ENCODE measurements at regions not wholly inside any gene's neighbourhood (a gene's known extent, or its start where the extent isn't known, plus 50 kb on each side); places are given as distances from the start of the nearest gene placed in this dataset.

DNA sequence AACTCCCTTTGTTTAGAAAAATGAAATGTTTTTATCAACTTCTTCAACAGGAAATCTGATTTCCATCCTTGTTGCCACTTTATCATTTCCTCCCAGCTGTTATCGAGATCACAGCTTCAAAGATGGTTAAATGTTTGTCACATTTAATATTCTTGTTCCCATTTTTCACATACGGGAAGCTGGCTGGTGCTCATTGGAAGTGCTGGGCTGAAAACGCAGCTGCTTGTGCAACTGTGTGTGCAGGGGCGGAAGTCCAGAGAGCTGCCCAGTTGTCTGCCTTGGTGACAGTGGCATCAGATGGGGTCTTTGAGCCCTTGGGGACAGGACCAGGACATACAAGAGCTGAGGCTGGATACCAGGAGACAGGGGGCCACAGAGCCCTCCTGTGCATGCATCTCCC lies 549.2 kb upstream of the CDH11 start:
- no peaks in the 10 kb centered on the region for H3K27me3 ChIP-seq
- no peak overlapping the region for H3K4me3 ChIP-seq
- DNase-seq = no peak
- whole genome bisulfite sequencing, 2 donors = 47 to 63% methylated on average over 4 of the region's 4 CpGs
- H3K9me3 ChIP-seq = peaks cover 0 to 4% (median 0%) of the 10 kb centered on the region in 4 donors
- no peak overlapping the region for H3K27ac ChIP-seq
- no peaks in the 10 kb centered on the region for H3K4me1 ChIP-seq
- intact Hi-C loops (cut with DNase I) = no loop called here
- TF ChIP-seq EP300 (IDR thresholded peaks at IDR 0.05) = no peak
- no peaks in the 10 kb centered on the region for H3K36me3 ChIP-seq

DNA sequence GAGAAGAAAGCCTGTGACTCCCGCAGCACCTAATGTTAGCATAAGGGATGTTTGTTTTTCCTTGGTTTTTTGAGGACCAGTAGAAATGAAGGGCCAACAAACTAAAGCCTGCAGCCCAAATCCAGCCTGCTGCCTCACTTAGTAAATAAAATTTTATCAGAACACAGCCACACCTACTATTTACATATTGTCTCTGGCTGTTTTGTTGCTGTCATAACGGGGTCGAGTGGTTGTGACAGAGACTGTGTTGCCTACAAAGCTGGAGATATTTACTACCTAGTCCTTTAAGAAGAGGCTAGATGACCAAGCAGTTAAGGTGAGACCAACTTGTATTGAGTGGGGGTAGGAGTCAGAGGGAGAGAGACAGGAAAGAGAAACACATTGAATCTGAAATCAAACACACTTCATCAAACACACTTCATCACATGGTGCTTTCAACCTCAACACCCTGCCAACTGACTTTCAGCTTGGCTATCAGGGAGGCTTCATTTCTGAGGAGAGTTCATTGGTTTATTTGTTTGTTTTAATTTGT lies 546.3 kb upstream of the CDH11 start:
- H3K27ac ChIP-seq = no peak overlapping the region
- no peak for DNase-seq
- peaks cover 0 to 4% (median 0%) of the 10 kb centered on the region in 4 donors for H3K9me3 ChIP-seq
- H3K4me3 ChIP-seq = no peak overlapping the region
- no peaks in the 10 kb centered on the region for H3K27me3 ChIP-seq
- no peaks in the 10 kb centered on the region for H3K4me1 ChIP-seq
- intact Hi-C loops (cut with DNase I) = no loop called here
- TF ChIP-seq POLR2A (IDR thresholded peaks at IDR 0.05) (no peak), EP300 (IDR thresholded peaks at IDR 0.05) (no peak), POLR2AphosphoS5 (IDR thresholded peaks at IDR 0.05) (no peak)
- TF ChIP-seq, protein P1, sequence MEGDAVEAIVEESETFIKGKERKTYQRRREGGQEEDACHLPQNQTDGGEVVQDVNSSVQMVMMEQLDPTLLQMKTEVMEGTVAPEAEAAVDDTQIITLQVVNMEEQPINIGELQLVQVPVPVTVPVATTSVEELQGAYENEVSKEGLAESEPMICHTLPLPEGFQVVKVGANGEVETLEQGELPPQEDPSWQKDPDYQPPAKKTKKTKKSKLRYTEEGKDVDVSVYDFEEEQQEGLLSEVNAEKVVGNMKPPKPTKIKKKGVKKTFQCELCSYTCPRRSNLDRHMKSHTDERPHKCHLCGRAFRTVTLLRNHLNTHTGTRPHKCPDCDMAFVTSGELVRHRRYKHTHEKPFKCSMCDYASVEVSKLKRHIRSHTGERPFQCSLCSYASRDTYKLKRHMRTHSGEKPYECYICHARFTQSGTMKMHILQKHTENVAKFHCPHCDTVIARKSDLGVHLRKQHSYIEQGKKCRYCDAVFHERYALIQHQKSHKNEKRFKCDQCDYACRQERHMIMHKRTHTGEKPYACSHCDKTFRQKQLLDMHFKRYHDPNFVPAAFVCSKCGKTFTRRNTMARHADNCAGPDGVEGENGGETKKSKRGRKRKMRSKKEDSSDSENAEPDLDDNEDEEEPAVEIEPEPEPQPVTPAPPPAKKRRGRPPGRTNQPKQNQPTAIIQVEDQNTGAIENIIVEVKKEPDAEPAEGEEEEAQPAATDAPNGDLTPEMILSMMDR (IDR thresholded peaks at IDR 0.05) = no peak
- no peaks in the 10 kb centered on the region for H3K36me3 ChIP-seq
- 28 to 68% methylated on average over 3 of the region's 3 CpGs for WGBS, 2 donors

DNA sequence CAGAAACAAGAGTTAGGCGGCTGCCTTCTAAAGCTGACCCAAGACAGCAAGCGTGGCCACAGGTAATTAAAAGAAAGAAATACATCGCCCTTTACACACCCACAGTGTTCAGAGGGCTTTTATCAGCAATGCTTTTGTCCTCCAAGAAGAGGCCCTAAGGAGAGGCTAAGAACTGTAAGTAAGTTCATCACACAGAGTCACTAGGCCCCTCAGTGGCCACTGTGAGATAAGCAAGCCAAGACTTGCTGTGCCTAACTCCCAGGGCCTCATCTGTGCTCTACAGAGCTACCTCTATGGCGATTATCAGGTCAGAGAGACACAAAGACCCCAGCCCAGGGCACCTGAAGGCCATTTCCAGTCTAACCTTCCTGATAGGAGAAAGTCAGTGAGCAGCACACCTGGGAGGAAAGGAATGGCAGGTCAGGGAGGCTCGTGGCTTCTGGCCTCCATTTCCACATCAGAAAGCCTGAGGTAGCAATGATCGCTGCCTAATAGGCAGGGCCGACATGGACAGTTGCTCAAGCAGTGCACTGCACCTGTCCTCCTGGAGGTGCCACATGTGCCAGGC lies 545.2 kb upstream of the CDH11 start:
- intact Hi-C loops (cut with DNase I) = no loop called here
- Histone ChIP-seq H3K27ac (no peak overlapping the region), H3K27me3 (no peaks in the 10 kb centered on the region), H3K9me3 (peaks cover 0 to 4% (median 0%) of the 10 kb centered on the region in 4 donors), H3K36me3 (no peaks in the 10 kb centered on the region), H3K4me3 (no peak overlapping the region), H3K4me1 (no peaks in the 10 kb centered on the region)
- TF ChIP-seq POLR2A (IDR thresholded peaks at IDR 0.05) (no peak), POLR2AphosphoS5 (IDR thresholded peaks at IDR 0.05) (no peak), EP300 (IDR thresholded peaks at IDR 0.05) (no peak)
- WGBS, 2 donors = 70 to 84% methylated on average over 7 of the region's 7 CpGs
- no peak for DNase-seq

DNA sequence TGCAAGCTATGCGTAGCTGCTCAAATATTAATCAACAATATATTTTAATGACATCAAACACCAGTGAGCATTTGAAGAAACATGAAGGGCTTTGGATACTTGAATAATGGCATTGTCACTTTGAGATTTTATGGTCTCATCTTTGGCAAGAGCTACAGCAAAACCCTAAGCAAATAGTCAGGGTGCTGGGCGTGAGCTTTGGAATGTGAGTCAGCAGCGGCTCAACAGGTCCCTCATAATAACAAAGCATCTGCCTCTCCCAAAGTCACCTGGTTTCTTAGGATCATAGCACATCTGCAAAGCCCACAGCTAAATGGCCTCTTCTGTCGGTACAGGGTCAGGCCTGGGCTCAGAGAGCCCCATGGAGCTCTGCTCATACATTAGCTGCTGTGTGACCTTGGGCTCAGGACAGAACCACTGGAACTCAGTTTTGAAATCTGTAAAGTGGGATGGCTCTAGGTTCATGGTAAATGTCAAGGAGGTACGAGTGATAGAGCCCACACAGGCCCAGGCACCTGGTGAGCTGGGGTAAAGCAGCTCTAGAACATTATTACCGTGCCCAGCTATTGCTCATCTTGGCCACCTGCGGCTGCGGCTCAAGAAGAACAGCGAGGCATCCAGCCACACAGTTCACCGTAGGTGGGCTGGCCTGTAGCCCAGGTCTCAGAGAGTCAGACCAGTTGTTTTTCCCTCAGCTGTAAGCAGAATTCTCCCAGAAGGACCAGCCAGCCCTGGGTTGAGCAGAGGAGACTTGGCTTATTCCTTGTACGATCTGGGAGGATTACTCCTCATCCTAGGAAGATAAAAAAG lies 544.5 kb upstream of the CDH11 start:
- Histone ChIP-seq H3K4me3 (no peak overlapping the region), H3K9me3 (no peaks in the 10 kb centered on the region), H3K27me3 (no peaks in the 10 kb centered on the region), H3K27ac (no peak overlapping the region), H3K4me1 (no peaks in the 10 kb centered on the region), H3K36me3 (no peaks in the 10 kb centered on the region)
- no peak for DNase-seq
- TF ChIP-seq, protein P1 (IDR thresholded peaks at IDR 0.05) = no peak
- no peak for TF ChIP-seq EP300 (IDR thresholded peaks at IDR 0.05)
- TF ChIP-seq POLR2AphosphoS5 (IDR thresholded peaks at IDR 0.05) = no peak
- no peak for TF ChIP-seq POLR2A (IDR thresholded peaks at IDR 0.05)
- intact Hi-C loops (cut with DNase I) = no loop called here
- 54 to 78% methylated on average over 11 of the region's 11 CpGs for WGBS, 2 donors

DNA sequence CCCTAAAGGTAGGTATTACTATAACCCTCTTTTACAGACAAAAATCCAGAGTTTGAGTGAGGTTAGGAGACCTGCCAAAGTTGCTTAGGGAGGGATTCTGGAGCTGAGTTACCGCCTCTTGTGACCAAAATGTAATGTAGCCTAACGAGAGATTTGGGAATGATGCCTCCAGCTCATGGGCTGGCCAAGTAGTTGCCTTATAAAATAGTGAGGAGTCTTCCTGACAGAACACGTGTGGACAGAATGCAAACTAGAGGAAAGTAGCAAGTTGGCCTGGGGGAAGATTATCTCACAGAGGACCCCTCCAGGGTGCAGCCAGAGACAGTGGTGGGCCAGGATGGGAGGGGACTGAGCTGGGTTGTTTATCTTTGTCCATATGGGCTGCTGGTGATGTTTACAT lies 543.7 kb upstream of the CDH11 start:
- 44 to 57% methylated on average over 3 of the region's 3 CpGs for WGBS, 2 donors
- Histone ChIP-seq H3K9me3 (no peaks in the 10 kb centered on the region), H3K27ac (no peak overlapping the region), H3K36me3 (no peaks in the 10 kb centered on the region), H3K4me3 (no peak overlapping the region), H3K4me1 (no peaks in the 10 kb centered on the region), H3K27me3 (no peaks in the 10 kb centered on the region)
- no peak for DNase-seq
- intact Hi-C loops (cut with DNase I) = no loop called here
- TF ChIP-seq, protein P1 (IDR thresholded peaks at IDR 0.05) = no peak
- TF ChIP-seq POLR2A (IDR thresholded peaks at IDR 0.05) = no peak
- TF ChIP-seq EP300 (IDR thresholded peaks at IDR 0.05) = no peak
- no peak for TF ChIP-seq POLR2AphosphoS5 (IDR thresholded peaks at IDR 0.05)
